ENCODE measurements at regions not wholly inside any gene's neighbourhood (a gene's known extent, or its start where the extent isn't known, plus 50 kb on each side); places are given as distances from the start of the nearest gene placed in this dataset.

- TF ChIP-seq CTCF (conservative IDR thresholded peaks at IDR 0.05 in 1 of 2, IDR thresholded peaks at IDR 0.05 in 1 of 2; ENCODE audit: low read depth in 1 of 2, low read length in 2 of 2) (no peak), EZH2 (IDR thresholded peaks at IDR 0.05; ENCODE audit: low read length, missing control alignments) (no peak)
These were observed 342.1 kb downstream of the TAF11L14 start for GRCh38 chr5:17976404-17976803.
